GM12878 (cell line): ENCODE measurements at regions not wholly inside any gene's neighbourhood (a gene's known extent, or its start where the extent isn't known, plus 50 kb on each side); places are given as distances from the start of the nearest gene placed in this dataset.

Source experiments
- ATAC-seq: fragments of 200-7000 bp; cut with Tn5 transposase; 3 replicates; pipeline ENCODE4 v1.9.1; 2020; ENCODE audit warnings: mild to moderate bottlenecking, moderate library complexity
- BruUV-seq: library from RNA; stranded (reverse); fragments of 400-500 nt; replicated peaks from 2 replicates; lab custom pipeline; 2021; lab: Mats Ljungman, UMichigan
- CTCF ChIA-PET: fragments of 300-600 bp; sonication (Branson Sonifier 250); formaldehyde crosslinking; extraction: SDS; loops from one replicate; lab custom pipeline; 2021; ENCODE audit warnings: inconsistent platforms; lab: Yijun Ruan, JAX
- POLR2A ChIA-PET: fragments of 350-600 bp; formaldehyde crosslinking; extraction: SDS; loops from one replicate; lab custom pipeline; 2021; ENCODE audit warnings: inconsistent platforms; lab: Charles Lee
- RAD21 ChIA-PET: fragments of 300-600 bp; sonication (Branson Sonifier 250); formaldehyde crosslinking; loops from one replicate; lab custom pipeline; 2023; ENCODE audit warnings: antibody characterized with exemption; ENCODE audit not compliant: unreplicated experiment; lab: Charles Lee
- SMC1A ChIA-PET: fragments of 300-600 bp; sonication (Branson Sonifier 250); formaldehyde crosslinking; loops from one replicate; lab custom pipeline; 2023; ENCODE audit not compliant: unreplicated experiment, uncharacterized antibody; lab: Charles Lee
- DNase-seq: peaks from one replicate; pipeline ENCODE4 v3.0.0-alpha.2; 2011; ENCODE audit warnings: low read depth, low spot score
- FAIRE-seq: peaks from 3 replicates; lab custom pipeline; 2011; peaks lifted over from hg19 to GRCh38; lab: Jason Lieb, UNC
- H2AFZ ChIP-seq: 2 replicates; pipeline ENCODE4 v1.6.0; 2011; ENCODE audit warnings: low read depth, low read length, control low read depth; ENCODE audit not compliant: control insufficient read depth
- H3K27ac ChIP-seq: 2 replicates; pipeline ENCODE4 v1.5.1; 2011; ENCODE audit warnings: control low read depth; ENCODE audit not compliant: control insufficient read depth, insufficient read depth
- H3K27me3 ChIP-seq, 2 experiments: replicated peaks in 1 of 2; 2 replicates each; pipeline versions ENCODE4 v1.6.0 to v1.6.1; 2011; ENCODE audit warnings: low read length in 1 of 2; ENCODE audit not compliant: control insufficient read depth in 2 of 2, insufficient read depth in 2 of 2
- H3K36me3 ChIP-seq, 2 experiments: 2 replicates each; pipeline ENCODE4 v1.5.1; 2011; ENCODE audit warnings: low read length in 1 of 2; ENCODE audit not compliant: control insufficient read depth in 2 of 2, insufficient read depth in 2 of 2
- H3K4me1 ChIP-seq: 2 replicates; pipeline ENCODE4 v1.6.1; 2011; ENCODE audit warnings: mild to moderate bottlenecking, low read length, moderate library complexity, mixed read lengths; ENCODE audit not compliant: control insufficient read depth, insufficient read depth
- H3K4me2 ChIP-seq: 2 replicates; pipeline ENCODE4 v1.6.0; 2011; ENCODE audit warnings: control low read depth; ENCODE audit not compliant: control insufficient read depth, insufficient read depth
- H3K4me3 ChIP-seq: fragments of 200-600 bp; sonication (generic); 2 replicates; pipeline ENCODE4 v1.5.1; 2016
- H3K79me2 ChIP-seq: 2 replicates; pipeline ENCODE4 v1.6.0; 2011; ENCODE audit warnings: low read length; ENCODE audit not compliant: control insufficient read depth, insufficient read depth
- H3K9ac ChIP-seq: 2 replicates; pipeline ENCODE4 v1.8.0; 2011; ENCODE audit warnings: low read length, control low read depth, mixed read lengths; ENCODE audit not compliant: control insufficient read depth, insufficient read depth
- H3K9me3 ChIP-seq: replicated peaks from 3 replicates; pipeline ENCODE4 v1.5.1; 2011; ENCODE audit warnings: mild to moderate bottlenecking, low read length; ENCODE audit not compliant: control insufficient read depth, insufficient read depth
- H4K20me1 ChIP-seq: 2 replicates; pipeline ENCODE4 v1.6.0; 2011; ENCODE audit not compliant: control insufficient read depth, insufficient read depth
- EED ChIP-seq: sonication (generic); IDR thresholded peaks from 2 replicates; pipeline ENCODE4 v1.6.1; 2016; ENCODE audit warnings: antibody characterized with exemption, low read depth
- EZH2 ChIP-seq: IDR thresholded peaks from 2 replicates; pipeline ENCODE4 v1.6.1; 2012; ENCODE audit warnings: low read depth, mild to moderate bottlenecking, control low read depth, inconsistent platforms, low read length, borderline replicate concordance; ENCODE audit not compliant: control insufficient read depth
- HDAC6 ChIP-seq: fragments of 200-600 bp; sonication (generic); IDR thresholded peaks from one replicate; pipeline ENCODE4 v1.8.0; 2017; ENCODE audit warnings: antibody characterized with exemption; ENCODE audit not compliant: unreplicated experiment
- POU2F2 ChIP-seq: IDR thresholded peaks from 3 replicates; pipeline ENCODE4 v1.6.1; 2011; ENCODE audit warnings: low read depth, mild to moderate bottlenecking, low read length, borderline replicate concordance
- ZNF24 ChIP-seq: fragments of 450-650 bp; IDR thresholded peaks from 2 replicates; pipeline ENCODE4 v1.6.1; 2017; ENCODE audit warnings: antibody characterized with exemption, mild to moderate bottlenecking
- WGBS: methylation state at CpG from one replicate; pipeline ENCODE4 v1.1.6; 2016; ENCODE audit warnings: low lambda C conversion rate; ENCODE audit not compliant: insufficient replicate concordance, insufficient coverage; ENCODE audit errors: missing lambda C conversion rate; 5-methylcytosine and 5-hydroxymethylcytosine counted together
- in situ Hi-C: fragments of 300-500 bp; cut with MboI; formaldehyde crosslinking; loops from 9 replicates; pipeline ENCODE4 v1.14.3; 2018; ENCODE audit warnings: mixed read lengths
- intact Hi-C: fragments of 100-400 bp; cut with micrococcal nuclease; formaldehyde crosslinking; loops from one replicate; pipeline ENCODE4 v1.14.2; 2022; ENCODE audit not compliant: unreplicated experiment
- TF ChIP-seq, protein P1 (sequence below): IDR thresholded peaks from 2 replicates; pipeline ENCODE4 v1.6.1; 2012; ENCODE audit warnings: mild to moderate bottlenecking, low read depth, low read length

DNA sequence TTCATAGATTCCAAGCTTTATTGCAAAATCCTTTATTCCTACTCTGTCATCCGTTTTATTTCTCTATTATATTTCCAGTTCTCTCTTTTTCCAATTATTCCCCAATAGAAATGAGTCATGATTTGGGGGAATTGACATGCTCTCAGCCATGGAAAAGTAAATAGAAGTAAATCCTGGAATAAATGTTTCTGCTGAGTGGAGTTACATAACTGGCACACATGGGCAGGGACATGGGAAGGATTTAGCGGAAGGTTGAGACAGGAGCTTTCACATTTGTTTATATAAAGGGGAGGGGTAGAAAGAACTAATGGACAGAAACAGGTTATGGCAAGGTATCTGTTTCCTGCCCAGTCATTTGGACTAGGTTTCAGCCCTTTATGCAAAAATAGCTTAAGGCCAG, 221.6 kb downstream of the PLOD2 start:
- Histone ChIP-seq H3K79me2 (no peaks in the 10 kb centered on the region), H3K27ac (no peak overlapping the region)
- RAD21 ChIA-PET = no interaction called here
- TF ChIP-seq POU2F2 (no peak), EZH2 (no peak), EED (no peak), HDAC6 (no peak), ZNF24 (no peak)
- TF ChIP-seq, protein P1, sequence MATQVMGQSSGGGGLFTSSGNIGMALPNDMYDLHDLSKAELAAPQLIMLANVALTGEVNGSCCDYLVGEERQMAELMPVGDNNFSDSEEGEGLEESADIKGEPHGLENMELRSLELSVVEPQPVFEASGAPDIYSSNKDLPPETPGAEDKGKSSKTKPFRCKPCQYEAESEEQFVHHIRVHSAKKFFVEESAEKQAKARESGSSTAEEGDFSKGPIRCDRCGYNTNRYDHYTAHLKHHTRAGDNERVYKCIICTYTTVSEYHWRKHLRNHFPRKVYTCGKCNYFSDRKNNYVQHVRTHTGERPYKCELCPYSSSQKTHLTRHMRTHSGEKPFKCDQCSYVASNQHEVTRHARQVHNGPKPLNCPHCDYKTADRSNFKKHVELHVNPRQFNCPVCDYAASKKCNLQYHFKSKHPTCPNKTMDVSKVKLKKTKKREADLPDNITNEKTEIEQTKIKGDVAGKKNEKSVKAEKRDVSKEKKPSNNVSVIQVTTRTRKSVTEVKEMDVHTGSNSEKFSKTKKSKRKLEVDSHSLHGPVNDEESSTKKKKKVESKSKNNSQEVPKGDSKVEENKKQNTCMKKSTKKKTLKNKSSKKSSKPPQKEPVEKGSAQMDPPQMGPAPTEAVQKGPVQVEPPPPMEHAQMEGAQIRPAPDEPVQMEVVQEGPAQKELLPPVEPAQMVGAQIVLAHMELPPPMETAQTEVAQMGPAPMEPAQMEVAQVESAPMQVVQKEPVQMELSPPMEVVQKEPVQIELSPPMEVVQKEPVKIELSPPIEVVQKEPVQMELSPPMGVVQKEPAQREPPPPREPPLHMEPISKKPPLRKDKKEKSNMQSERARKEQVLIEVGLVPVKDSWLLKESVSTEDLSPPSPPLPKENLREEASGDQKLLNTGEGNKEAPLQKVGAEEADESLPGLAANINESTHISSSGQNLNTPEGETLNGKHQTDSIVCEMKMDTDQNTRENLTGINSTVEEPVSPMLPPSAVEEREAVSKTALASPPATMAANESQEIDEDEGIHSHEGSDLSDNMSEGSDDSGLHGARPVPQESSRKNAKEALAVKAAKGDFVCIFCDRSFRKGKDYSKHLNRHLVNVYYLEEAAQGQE = no peak
- TF ChIP-seq, all 136 proteins: peak for 0
- Histone ChIP-seq H3K9me3 (no peaks in the 10 kb centered on the region), H3K4me3 (no peak overlapping the region), H3K9ac (no peak overlapping the region), H2AFZ (no peak overlapping the region), H3K4me2 (no peak overlapping the region), H3K27me3 (no peaks in the 10 kb centered on the region), H3K4me1 (no peaks in the 10 kb centered on the region), H4K20me1 (no peaks in the 10 kb centered on the region), H3K36me3 (no peaks in the 10 kb centered on the region)
- DNase-seq (no peak), ATAC-seq (peak; percentile 13; the same call in 1 of the 3 replicates), FAIRE-seq (no peak)
- CTCF ChIA-PET = no interaction called here
- in situ Hi-C loops (no loop called here), intact Hi-C loops (no loop called here)
- 45% methylated on average over 2 of the region's 2 CpGs for WGBS
- SMC1A ChIA-PET = interaction anchor here (0.7 to 1.0 kb wide), 2 partner anchors 13 to 22 kb away, joined by 3 read pairs; no protein-coding TSS in a partner anchor
- POLR2A ChIA-PET = no interaction called here
- no TSS peak for BruUV-seq
